Fibroblast of pulmonary artery (primary cell): ENCODE measurements at regions not wholly inside any gene's neighbourhood (a gene's known extent, or its start where the extent isn't known, plus 50 kb on each side); places are given as distances from the start of the nearest gene placed in this dataset.

Experiments used
- DNase-seq: peaks from one replicate; pipeline ENCODE4 v3.0.0-alpha.2; 2010; ENCODE audit warnings: low read depth
- H3K4me3 ChIP-seq: replicated peaks from 2 replicates; pipeline ENCODE4 v1.5.1; 2011; ENCODE audit warnings: low read depth, mild to moderate bottlenecking, control low read depth, low read length, moderate library complexity
- CTCF ChIP-seq: IDR thresholded peaks from 2 replicates; pipeline ENCODE4 v1.5.1; 2011; ENCODE audit warnings: mild to moderate bottlenecking, control low read depth, low read length, inconsistent platforms; ENCODE audit errors: missing control alignments

GRCh38 chr11:129317571-129317970 is 58.1 kb upstream of the BARX2 start:
- DNase-seq = no peak
- H3K4me3 ChIP-seq = no peak overlapping the region
- TF ChIP-seq CTCF = no peak

- no peak for DNase-seq
- no peak overlapping the region for H3K4me3 ChIP-seq
- no peak for TF ChIP-seq CTCF
Observed at GRCh38 chr11:129316781-129317180, 58.9 kb upstream of the BARX2 start.

GRCh38 chr11:129315781-129316579 is 59.7 kb upstream of the BARX2 start:
- TF ChIP-seq CTCF = no peak
- no peak for DNase-seq
- no peak overlapping the region for H3K4me3 ChIP-seq

GRCh38 chr11:129314371-129314770 is 61.3 kb upstream of the BARX2 start:
- no peak for DNase-seq

GRCh38 chr11:129313541-129314297 is 61.9 kb upstream of the BARX2 start:
- DNase-seq = peak; percentile 34
- TF ChIP-seq CTCF = no peak
- H3K4me3 ChIP-seq = no peak overlapping the region

More at GRCh38 chr11:129314371-129314770, 61.3 kb upstream of the BARX2 start:
- no peak for TF ChIP-seq CTCF
- no peak overlapping the region for H3K4me3 ChIP-seq

- peak overlapping the region; percentile 2 for H3K4me3 ChIP-seq
- no peak for TF ChIP-seq CTCF
- DNase-seq = peak; percentile 26
Observed at GRCh38 chr11:129312730-129313503, 62.7 kb upstream of the BARX2 start.
